Effector memory CD4-positive, alpha-beta T cell (primary cell): ENCODE measurements at regions not wholly inside any gene's neighbourhood (a gene's known extent, or its start where the extent isn't known, plus 50 kb on each side); places are given as distances from the start of the nearest gene placed in this dataset.

ENCODE experiments used
- DNase-seq, 3 donors: peaks; one replicate each; pipeline ENCODE4 v3.0.0-alpha.2; 2020
- H3K27ac ChIP-seq: 2 replicates; pipeline ENCODE4 v1.7.0; 2013; ENCODE audit warnings: mild to moderate bottlenecking, low read length, moderate library complexity; ENCODE audit not compliant: insufficient read depth, poor library complexity, severe bottlenecking
- H3K27me3 ChIP-seq: replicated peaks from 2 replicates; pipeline ENCODE4 v1.7.0; 2013; ENCODE audit warnings: mild to moderate bottlenecking, low read length; ENCODE audit not compliant: insufficient read depth, control insufficient read depth, poor library complexity, severe bottlenecking
- H3K36me3 ChIP-seq: 2 replicates; pipeline ENCODE4 v1.7.0; 2013; ENCODE audit warnings: mild to moderate bottlenecking, low read length, moderate library complexity; ENCODE audit not compliant: control insufficient read depth, insufficient read depth
- H3K4me1 ChIP-seq: 2 replicates; pipeline ENCODE4 v1.7.0; 2013; ENCODE audit warnings: low read length, mild to moderate bottlenecking; ENCODE audit not compliant: control insufficient read depth, insufficient read depth, poor library complexity, severe bottlenecking
- H3K4me3 ChIP-seq: 2 replicates; pipeline ENCODE4 v1.7.0; 2013; ENCODE audit warnings: low read length, low read depth, mild to moderate bottlenecking; ENCODE audit not compliant: insufficient read depth, poor library complexity, severe bottlenecking
- H3K9me3 ChIP-seq: 2 replicates; pipeline ENCODE4 v1.7.0; 2013; ENCODE audit warnings: mild to moderate bottlenecking, low read length, moderate library complexity; ENCODE audit not compliant: control insufficient read depth

- Histone ChIP-seq H3K4me1 (peaks cover 11% of the 10 kb centered on the region), H3K27ac (no peak overlapping the region), H3K4me3 (no peak overlapping the region), H3K36me3 (no peaks in the 10 kb centered on the region), H3K27me3 (no peaks in the 10 kb centered on the region), H3K9me3 (no peaks in the 10 kb centered on the region)
- DNase-seq: no peak
These were observed 216.4 kb upstream of the MAP3K1 start for GRCh38 chr5:56598941-56599340.

GRCh38 chr5:56596155-56596554 is 219.2 kb upstream of the MAP3K1 start:
- no peak for DNase-seq
- Histone ChIP-seq H3K27ac (no peak overlapping the region), H3K36me3 (no peaks in the 10 kb centered on the region), H3K27me3 (no peaks in the 10 kb centered on the region), H3K4me1 (no peaks in the 10 kb centered on the region), H3K9me3 (no peaks in the 10 kb centered on the region), H3K4me3 (no peak overlapping the region)

GRCh38 chr5:56595566-56595965 is 219.8 kb upstream of the MAP3K1 start:
- Histone ChIP-seq H3K36me3 (no peaks in the 10 kb centered on the region), H3K4me3 (no peak overlapping the region), H3K9me3 (no peaks in the 10 kb centered on the region), H3K27me3 (no peaks in the 10 kb centered on the region), H3K4me1 (no peaks in the 10 kb centered on the region), H3K27ac (no peak overlapping the region)
- no peak for DNase-seq

- H3K4me3 ChIP-seq: no peak overlapping the region
- H3K4me1 ChIP-seq: peaks cover 3% of the 10 kb centered on the region
- no peaks in the 10 kb centered on the region for H3K9me3 ChIP-seq
- H3K27ac ChIP-seq: no peak overlapping the region
- no peak for DNase-seq
- H3K27me3 ChIP-seq: no peaks in the 10 kb centered on the region
- no peaks in the 10 kb centered on the region for H3K36me3 ChIP-seq
These were observed 220.6 kb upstream of the MAP3K1 start for GRCh38 chr5:56594792-56595191.

DNA sequence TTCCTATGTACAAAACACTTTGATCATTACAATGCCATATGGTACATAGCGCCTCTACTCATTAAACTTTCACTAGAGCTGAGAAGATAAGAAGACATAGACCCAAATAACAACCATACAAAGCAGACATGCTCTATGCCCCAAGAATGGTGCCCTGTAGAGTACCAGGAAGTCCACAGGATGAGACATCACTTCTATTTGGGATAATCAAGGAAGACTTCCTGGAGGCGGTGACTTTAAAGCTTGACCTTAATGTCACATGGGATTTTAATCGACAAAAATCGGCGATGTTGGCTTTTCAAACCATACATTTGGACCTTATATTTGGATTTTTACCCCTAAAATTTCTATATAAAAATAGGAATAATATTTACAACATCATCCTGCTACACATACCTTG is 224.3 kb upstream of the MAP3K1 start:
- H3K4me1 ChIP-seq: peaks cover 39% of the 10 kb centered on the region
- no peak overlapping the region for H3K4me3 ChIP-seq

GRCh38 chr5:56589481-56589860 is 225.9 kb upstream of the MAP3K1 start:
- peak overlapping the region; percentile 5 for H3K4me3 ChIP-seq
- H3K9me3 ChIP-seq: no peaks in the 10 kb centered on the region
- H3K27ac ChIP-seq: peak overlapping the region; percentile 82
- no peaks in the 10 kb centered on the region for H3K27me3 ChIP-seq
- DNase-seq: no peak
- peaks cover 43% of the 10 kb centered on the region for H3K4me1 ChIP-seq
- H3K36me3 ChIP-seq: no peaks in the 10 kb centered on the region

More for the DNA sequence above, 224.3 kb upstream of the MAP3K1 start:
- Histone ChIP-seq H3K27me3 (no peaks in the 10 kb centered on the region), H3K9me3 (no peaks in the 10 kb centered on the region), H3K27ac (no peak overlapping the region), H3K36me3 (no peaks in the 10 kb centered on the region)
- no peak for DNase-seq

- peak; percentile 38 to 59 (median 54) for DNase-seq
- no peaks in the 10 kb centered on the region for H3K9me3 ChIP-seq
- peaks cover 43% of the 10 kb centered on the region for H3K4me1 ChIP-seq
- peak overlapping the region; percentile 24 for H3K4me3 ChIP-seq
- no peaks in the 10 kb centered on the region for H3K27me3 ChIP-seq
- peak overlapping the region; percentile 82 for H3K27ac ChIP-seq
- H3K36me3 ChIP-seq: no peaks in the 10 kb centered on the region
These were observed 226.5 kb upstream of the MAP3K1 start for GRCh38 chr5:56588636-56589480.

DNA sequence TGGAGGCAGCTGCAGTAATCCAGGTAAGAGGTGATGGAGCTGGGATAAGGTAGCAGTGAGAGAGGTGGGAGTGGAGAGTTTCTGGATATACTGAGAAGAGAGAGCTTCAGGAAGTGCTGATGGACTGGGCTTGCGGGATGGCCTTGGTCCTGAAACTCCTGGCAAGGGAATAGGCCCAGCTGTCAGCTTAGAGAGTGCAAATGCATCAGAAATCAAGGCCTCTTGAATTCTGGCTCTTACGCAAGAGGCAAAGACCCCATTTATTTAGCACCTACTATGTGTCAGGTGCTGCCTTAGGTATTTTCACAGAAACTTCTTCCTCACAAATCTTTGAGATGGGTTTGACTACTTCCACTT is 227.2 kb upstream of the MAP3K1 start:
- Histone ChIP-seq H3K27me3 (no peaks in the 10 kb centered on the region), H3K4me1 (peaks cover 43% of the 10 kb centered on the region), H3K36me3 (no peaks in the 10 kb centered on the region), H3K27ac (peak overlapping the region; percentile 82), H3K4me3 (no peak overlapping the region), H3K9me3 (no peaks in the 10 kb centered on the region)
- DNase-seq: no peak

DNA sequence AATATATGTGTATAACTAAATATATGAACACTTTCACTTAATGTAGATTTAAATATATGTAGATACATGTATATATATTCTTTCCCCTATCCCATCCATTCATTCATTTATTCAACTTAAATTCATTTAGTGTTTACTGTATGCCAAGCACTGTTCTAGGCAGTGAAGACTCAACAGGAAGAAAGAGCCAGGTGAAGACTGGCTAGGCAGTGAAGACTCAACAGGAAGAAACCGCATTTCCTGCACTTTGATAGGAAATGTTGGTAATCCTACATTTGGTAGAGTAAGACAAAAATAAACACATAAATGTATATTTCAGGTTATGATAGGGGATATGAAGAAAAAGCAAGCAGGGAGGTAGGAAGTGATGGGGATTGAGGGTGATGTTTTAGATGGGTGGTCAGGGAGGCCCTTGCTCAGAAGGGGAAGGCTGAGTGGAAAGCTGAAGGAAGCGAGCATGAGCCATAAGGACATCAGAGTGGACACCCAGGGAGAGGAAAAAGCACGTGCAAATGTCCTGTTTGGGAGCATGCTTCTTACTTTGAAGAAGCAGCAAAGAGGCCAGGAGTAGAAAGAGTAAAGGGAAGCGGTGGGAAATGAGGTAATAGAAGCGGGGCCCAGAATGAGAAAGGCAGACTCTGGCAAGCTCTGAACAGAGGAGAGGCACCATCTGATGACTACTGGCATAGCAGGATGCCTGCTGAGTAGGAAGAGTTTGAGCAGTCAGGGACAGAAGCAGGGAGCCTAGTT is 227.8 kb upstream of the MAP3K1 start:
- no peaks in the 10 kb centered on the region for H3K9me3 ChIP-seq
- H3K4me3 ChIP-seq: no peak overlapping the region
- peaks cover 43% of the 10 kb centered on the region for H3K4me1 ChIP-seq
- peak overlapping the region; percentile 82 for H3K27ac ChIP-seq
- no peaks in the 10 kb centered on the region for H3K27me3 ChIP-seq
- no peaks in the 10 kb centered on the region for H3K36me3 ChIP-seq
- no peak for DNase-seq

DNA sequence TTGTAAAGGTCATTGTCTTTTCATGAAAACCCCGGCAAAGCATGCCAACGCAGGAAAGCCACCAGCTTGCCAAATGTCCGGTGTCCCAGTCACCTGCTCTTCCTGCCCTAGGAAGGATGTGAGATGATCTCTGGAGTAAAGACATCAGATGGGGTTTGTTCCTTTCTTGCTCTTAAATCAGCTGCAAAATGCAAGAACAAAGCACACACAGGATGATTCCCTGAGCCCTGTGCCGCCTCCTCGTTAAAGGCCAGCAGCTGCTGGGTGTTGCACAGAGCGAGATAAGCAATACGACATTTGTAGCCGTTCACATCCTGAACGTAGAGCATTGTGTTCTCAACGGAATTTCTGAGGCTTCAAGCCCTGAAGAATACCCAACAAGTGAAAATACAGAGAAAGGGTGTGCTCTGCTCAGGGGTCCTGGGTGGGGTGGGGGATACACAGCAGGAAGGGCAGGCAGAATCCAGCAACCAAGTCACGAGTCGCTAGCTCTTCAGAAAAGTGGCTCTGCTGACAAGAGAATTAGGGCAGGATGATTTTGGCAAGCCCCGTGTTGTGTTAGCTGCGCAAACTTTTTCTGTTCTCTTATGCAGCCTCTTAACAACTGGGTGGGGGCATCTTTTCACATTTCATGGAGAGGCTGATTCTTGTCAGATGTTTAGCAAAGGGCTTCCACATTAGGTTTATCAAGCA is 229.2 kb upstream of the MAP3K1 start:
- Histone ChIP-seq H3K27ac (peak overlapping the region; percentile 24), H3K4me3 (no peak overlapping the region)

More for the DNA sequence above, 229.2 kb upstream of the MAP3K1 start:
- peaks cover 43% of the 10 kb centered on the region for H3K4me1 ChIP-seq
- DNase-seq: no peak
- no peaks in the 10 kb centered on the region for H3K36me3 ChIP-seq
- H3K27me3 ChIP-seq: no peaks in the 10 kb centered on the region
- H3K9me3 ChIP-seq: no peaks in the 10 kb centered on the region
